Parathyroid adenoma (tissue), 2 donors: ENCODE measurements at regions not wholly inside any gene's neighbourhood (a gene's known extent, or its start where the extent isn't known, plus 50 kb on each side); places are given as distances from the start of the nearest gene placed in this dataset.
A peak's percentile ranks its signal among the peaks of the same experiment; 100 is the strongest.

Experiments used
- H2AFZ ChIP-seq: fragments of 300-600 bp; sonication (generic); one replicate; pipeline ENCODE4 v1.7.0; 2017; ENCODE audit warnings: antibody characterized with exemption, mild to moderate bottlenecking
- H3K27ac ChIP-seq: fragments of 300-600 bp; sonication (generic); one replicate; pipeline ENCODE4 v1.7.0; 2017
- H3K27me3 ChIP-seq: fragments of 300-600 bp; sonication (generic); one replicate; pipeline ENCODE4 v1.7.0; 2017; ENCODE audit warnings: low read length; ENCODE audit not compliant: control insufficient read depth, insufficient read depth
- H3K36me3 ChIP-seq: fragments of 300-600 bp; sonication (generic); one replicate; pipeline ENCODE4 v1.7.0; 2017; ENCODE audit warnings: low read length; ENCODE audit not compliant: control insufficient read depth, insufficient read depth
- H3K4me1 ChIP-seq: fragments of 300-600 bp; sonication (generic); one replicate; pipeline ENCODE4 v1.7.0; 2017; ENCODE audit warnings: control low read depth
- H3K4me2 ChIP-seq: fragments of 300-600 bp; sonication (generic); one replicate; pipeline ENCODE4 v1.7.0; 2017; ENCODE audit warnings: low read length
- H3K4me3 ChIP-seq: fragments of 300-600 bp; sonication (generic); one replicate; pipeline ENCODE4 v1.7.0; 2017; ENCODE audit warnings: low read depth, low read length
- H3K79me2 ChIP-seq: fragments of 300-600 bp; sonication (generic); one replicate; pipeline ENCODE4 v1.7.0; 2017; ENCODE audit warnings: control low read depth
- H3K9ac ChIP-seq: fragments of 300-600 bp; sonication (generic); one replicate; pipeline ENCODE4 v1.7.0; 2017; ENCODE audit warnings: mild to moderate bottlenecking
- H3K9me3 ChIP-seq: fragments of 300-600 bp; sonication (generic); one replicate; pipeline ENCODE4 v1.7.0; 2017; ENCODE audit warnings: low read length; ENCODE audit not compliant: control insufficient read depth
- CTCF ChIP-seq: fragments of 300-600 bp; sonication (generic); IDR thresholded peaks from one replicate; pipeline ENCODE4 v1.7.0; 2017; ENCODE audit warnings: antibody characterized with exemption, mild to moderate bottlenecking
- donor health status: primary hyperparathyroidism.

GRCh38 chr5:33346534-33346933, 94.2 kb upstream of the TARS1 start:
- no peaks in the 10 kb centered on the region for H3K27me3 ChIP-seq
- H3K4me1 ChIP-seq, result no peaks in the 10 kb centered on the region
- no peak overlapping the region for H3K4me3 ChIP-seq
- no peaks in the 10 kb centered on the region for H3K9me3 ChIP-seq
- no peaks in the 10 kb centered on the region for H3K79me2 ChIP-seq
- H3K27ac ChIP-seq, result no peak overlapping the region
- no peak overlapping the region for H3K9ac ChIP-seq
- no peak overlapping the region for H3K4me2 ChIP-seq
- H2AFZ ChIP-seq, result no peak overlapping the region
- H3K36me3 ChIP-seq, result no peaks in the 10 kb centered on the region
- TF ChIP-seq CTCF, result no peak

GRCh38 chr5:33361781-33362180, 79.0 kb upstream of the TARS1 start:
- H3K4me3 ChIP-seq, result no peak overlapping the region
- no peaks in the 10 kb centered on the region for H3K79me2 ChIP-seq
- no peak for TF ChIP-seq CTCF
- no peaks in the 10 kb centered on the region for H3K27me3 ChIP-seq
- no peaks in the 10 kb centered on the region for H3K9me3 ChIP-seq
- no peak overlapping the region for H2AFZ ChIP-seq
- no peak overlapping the region for H3K27ac ChIP-seq
- no peaks in the 10 kb centered on the region for H3K4me1 ChIP-seq
- H3K4me2 ChIP-seq, result no peak overlapping the region
- no peaks in the 10 kb centered on the region for H3K36me3 ChIP-seq
- H3K9ac ChIP-seq, result no peak overlapping the region

- Histone ChIP-seq H3K27me3 (no peaks in the 10 kb centered on the region), H3K27ac (peak overlapping the region; percentile 4), H2AFZ (no peak overlapping the region), H3K9ac (no peak overlapping the region), H3K79me2 (no peaks in the 10 kb centered on the region), H3K4me2 (no peak overlapping the region), H3K4me1 (no peaks in the 10 kb centered on the region), H3K4me3 (no peak overlapping the region), H3K36me3 (no peaks in the 10 kb centered on the region), H3K9me3 (no peaks in the 10 kb centered on the region)
- TF ChIP-seq CTCF, result no peak
These were observed 77.8 kb upstream of the TARS1 start for GRCh38 chr5:33362915-33363314.

- H3K27me3 ChIP-seq, result no peaks in the 10 kb centered on the region
- no peak overlapping the region for H2AFZ ChIP-seq
- no peak overlapping the region for H3K27ac ChIP-seq
- H3K4me1 ChIP-seq, result no peaks in the 10 kb centered on the region
- H3K4me3 ChIP-seq, result no peak overlapping the region
- no peaks in the 10 kb centered on the region for H3K9me3 ChIP-seq
- TF ChIP-seq CTCF, result no peak
- H3K79me2 ChIP-seq, result no peaks in the 10 kb centered on the region
- H3K9ac ChIP-seq, result no peak overlapping the region
- H3K4me2 ChIP-seq, result no peak overlapping the region
- H3K36me3 ChIP-seq, result no peaks in the 10 kb centered on the region
These were observed 77.2 kb upstream of the TARS1 start for GRCh38 chr5:33363537-33363936.

- Histone ChIP-seq H3K4me2 (no peak overlapping the region), H3K27ac (no peak overlapping the region), H3K9ac (no peak overlapping the region), H3K36me3 (no peaks in the 10 kb centered on the region), H3K4me3 (no peak overlapping the region), H2AFZ (no peak overlapping the region), H3K9me3 (no peaks in the 10 kb centered on the region), H3K4me1 (no peaks in the 10 kb centered on the region), H3K79me2 (no peaks in the 10 kb centered on the region), H3K27me3 (no peaks in the 10 kb centered on the region)
- no peak for TF ChIP-seq CTCF
These were observed 76.4 kb upstream of the TARS1 start for GRCh38 chr5:33364406-33364805.
